ENCODE measurements at regions not wholly inside any gene's neighbourhood (a gene's known extent, or its start where the extent isn't known, plus 50 kb on each side); places are given as distances from the start of the nearest gene placed in this dataset.

GRCh38 chr14:26385310-26385709 is 212.5 kb downstream of the NOVA1 start:
- TF ChIP-seq CTCF (IDR thresholded peaks at IDR 0.05) (no peak), POLR2A (IDR thresholded peaks at IDR 0.05) (no peak), EP300 (IDR thresholded peaks at IDR 0.05) (no peak)

Measured in ovary (tissue), 3 donors.